GM23338 (cell line): ENCODE measurements at regions not wholly inside any gene's neighbourhood (a gene's known extent, or its start where the extent isn't known, plus 50 kb on each side); places are given as distances from the start of the nearest gene placed in this dataset.

ENCODE experiments used
- ATAC-seq: fragments of 200-7000 bp; cut with Tn5 transposase; 3 replicates; pipeline ENCODE4 v1.9.1; 2020
- DNase-seq: peaks from one replicate; pipeline ENCODE4 v3.0.0-alpha.2; 2015; ENCODE audit warnings: low spot score
- H2AFZ ChIP-seq: fragments of 200-600 bp; sonication (generic); 2 replicates; pipeline ENCODE4 v1.8.0; 2016; ENCODE audit warnings: antibody characterized with exemption, mild to moderate bottlenecking, moderate library complexity
- H3F3A ChIP-seq: fragments of 200-600 bp; sonication (generic); replicated peaks from 2 replicates; pipeline ENCODE4 v1.8.0; 2017; ENCODE audit warnings: antibody characterized with exemption, mixed run types, low read depth
- H3K27ac ChIP-seq: fragments of 200-600 bp; sonication (generic); 2 replicates; pipeline ENCODE4 v1.6.1; 2016; ENCODE audit warnings: low read depth
- H3K27me3 ChIP-seq: fragments of 200-600 bp; sonication (generic); 2 replicates; pipeline ENCODE4 v1.8.0; 2016; ENCODE audit warnings: mild to moderate bottlenecking, mixed run types, moderate library complexity; ENCODE audit not compliant: insufficient read depth
- H3K36me3 ChIP-seq: fragments of 200-600 bp; sonication (generic); 2 replicates; pipeline ENCODE4 v1.8.0; 2016; ENCODE audit warnings: mild to moderate bottlenecking; ENCODE audit not compliant: insufficient read depth
- H3K4me1 ChIP-seq: fragments of 200-600 bp; sonication (generic); 2 replicates; pipeline ENCODE4 v1.8.0; 2016; ENCODE audit warnings: mild to moderate bottlenecking, moderate library complexity; ENCODE audit not compliant: insufficient read depth
- H3K4me2 ChIP-seq: fragments of 200-600 bp; sonication (generic); 2 replicates; pipeline ENCODE4 v1.7.1; 2017; ENCODE audit warnings: mixed run types
- H3K4me3 ChIP-seq: fragments of 200-600 bp; sonication (generic); 2 replicates; pipeline ENCODE4 v1.6.1; 2016; ENCODE audit warnings: mixed run types
- H3K79me2 ChIP-seq: fragments of 200-600 bp; sonication (generic); replicated peaks from 2 replicates; pipeline ENCODE4 v1.8.0; 2017; ENCODE audit warnings: mild to moderate bottlenecking; ENCODE audit not compliant: insufficient read depth
- H3K9me2 ChIP-seq: fragments of 200-600 bp; sonication (generic); 2 replicates; pipeline ENCODE4 v1.8.0; 2017; ENCODE audit not compliant: insufficient read depth
- H4K20me1 ChIP-seq: fragments of 200-600 bp; sonication (generic); replicated peaks from 2 replicates; pipeline ENCODE4 v1.8.0; 2017; ENCODE audit warnings: mild to moderate bottlenecking; ENCODE audit not compliant: insufficient read depth
- H3K27ac Mint-ChIP-seq: 2 replicates; pipeline ENCODE4 v1.8.0; 2020; ENCODE audit warnings: inconsistent platforms, mild to moderate bottlenecking, moderate library complexity, mixed read lengths
- H3K27me3 Mint-ChIP-seq: 3 replicates; pipeline ENCODE4 v1.8.0; 2022; ENCODE audit warnings: low read depth, mild to moderate bottlenecking, moderate library complexity, mixed read lengths, inconsistent platforms; ENCODE audit not compliant: insufficient read depth, poor library complexity
- H3K36me3 Mint-ChIP-seq: 3 replicates; pipeline ENCODE4 v1.8.0; 2021; ENCODE audit warnings: low read depth, mild to moderate bottlenecking, inconsistent platforms, moderate library complexity, mixed read lengths
- H3K4me1 Mint-ChIP-seq: 3 replicates; pipeline ENCODE4 v1.8.0; 2020; ENCODE audit warnings: mild to moderate bottlenecking, inconsistent platforms, mixed read lengths
- H3K4me3 Mint-ChIP-seq: 3 replicates; pipeline ENCODE4 v1.8.0; 2021; ENCODE audit warnings: moderate library complexity, mild to moderate bottlenecking, inconsistent platforms, mixed read lengths
- H3K9me3 Mint-ChIP-seq: 3 replicates; pipeline ENCODE4 v1.8.0; 2020; ENCODE audit warnings: moderate library complexity, mild to moderate bottlenecking, inconsistent platforms, mixed read lengths
- CREB1 ChIP-seq: fragments of 250-450 bp; sonication (Bioruptor Pico); IDR thresholded peaks from 2 replicates; pipeline ENCODE4 v1.5.0; 2020; ENCODE audit warnings: low read depth, mild to moderate bottlenecking, moderate library complexity
- CTCF ChIP-seq, 2 experiments: fragments of 200-600 bp in 1 of 2; sonication (generic) in 1 of 2; conservative IDR thresholded peaks; 2 replicates each; pipeline versions ENCODE4 v1.5.1 to v1.6.1; 2016 to 2017; ENCODE audit warnings: antibody characterized with exemption in 2 of 2, low read depth in 2 of 2, mild to moderate bottlenecking in 2 of 2, moderate library complexity in 1 of 2
- ETS1 ChIP-seq: IDR thresholded peaks from 2 replicates; pipeline ENCODE4 v1.6.1; 2016; ENCODE audit warnings: antibody characterized with exemption
- EZH2 ChIP-seq: fragments of 200-600 bp; sonication (generic); IDR thresholded peaks from one replicate; pipeline ENCODE4 v1.8.0; 2017; ENCODE audit warnings: antibody characterized with exemption, mild to moderate bottlenecking, low read depth; ENCODE audit not compliant: unreplicated experiment
- EZH2phosphoT487 ChIP-seq: fragments of 200-600 bp; sonication (generic); IDR thresholded peaks from one replicate; pipeline ENCODE4 v1.8.1; 2018; ENCODE audit warnings: antibody characterized with exemption; ENCODE audit not compliant: unreplicated experiment
- JUNB ChIP-seq: IDR thresholded peaks from one replicate; pipeline ENCODE4 v1.6.1; 2016; ENCODE audit warnings: antibody characterized with exemption; ENCODE audit not compliant: unreplicated experiment
- NANOG ChIP-seq: IDR thresholded peaks from 2 replicates; pipeline ENCODE4 v1.6.1; 2016; ENCODE audit warnings: antibody characterized with exemption, borderline replicate concordance
- POLR2AphosphoS5 ChIP-seq: IDR thresholded peaks from 2 replicates; pipeline ENCODE4 v1.6.1; 2016; ENCODE audit warnings: antibody characterized with exemption, low read depth
- REST ChIP-seq: IDR thresholded peaks from one replicate; pipeline ENCODE4 v1.6.1; 2018; ENCODE audit warnings: antibody characterized with exemption; ENCODE audit not compliant: unreplicated experiment
- STAT1 ChIP-seq: IDR thresholded peaks from one replicate; pipeline ENCODE4 v1.6.1; 2016; ENCODE audit warnings: antibody characterized with exemption; ENCODE audit not compliant: unreplicated experiment
- ZNF114 ChIP-seq: fragments of 250-450 bp; sonication (Bioruptor Pico); IDR thresholded peaks from 2 replicates; pipeline ENCODE4 v1.5.0; 2020; ENCODE audit warnings: mild to moderate bottlenecking, moderate library complexity
- ZNF331 ChIP-seq: fragments of 250-450 bp; sonication (Bioruptor Pico); IDR thresholded peaks from 2 replicates; pipeline ENCODE4 v1.5.0; 2020; ENCODE audit warnings: low read depth, mild to moderate bottlenecking, moderate library complexity

GRCh38 chr4:142913034-142913433, 66.9 kb upstream of the INPP4B start (continued):
- TF ChIP-seq REST = no peak
- no peak for TF ChIP-seq ZNF114
- TF ChIP-seq EZH2phosphoT487 = no peak
- TF ChIP-seq STAT1 = no peak

- H3K79me2 ChIP-seq = no peaks in the 10 kb centered on the region
- no peaks in the 10 kb centered on the region for H3K4me1 Mint-ChIP-seq
- ATAC-seq = no peak
Measured at GRCh38 chr4:142913461-142914030, 67.4 kb upstream of the INPP4B start.

GRCh38 chr4:142917678-142918077, 71.6 kb upstream of the INPP4B start:
- H3K4me3 ChIP-seq = no peak overlapping the region
- H3K9me2 ChIP-seq = no peaks in the 10 kb centered on the region
- Mint-ChIP-seq H3K27me3 (peaks cover 3% of the 10 kb centered on the region), H3K4me3 (no peak overlapping the region), H3K27ac (no peak overlapping the region), H3K9me3 (peaks cover 2% of the 10 kb centered on the region; the same call in 1 of the 3 replicates), H3K36me3 (no peaks in the 10 kb centered on the region; the same call in 2 of the 3 replicates), H3K4me1 (peaks cover 2% of the 10 kb centered on the region; the same call in 2 of the 3 replicates)
- H3K79me2 ChIP-seq = no peaks in the 10 kb centered on the region
- no peak overlapping the region for H3K4me2 ChIP-seq
- H3K27me3 ChIP-seq = no peaks in the 10 kb centered on the region
- ATAC-seq (no peak), DNase-seq (peak; percentile 6)
- H3K36me3 ChIP-seq = no peaks in the 10 kb centered on the region
- no peaks in the 10 kb centered on the region for H3K4me1 ChIP-seq
- no peaks in the 10 kb centered on the region for H3F3A ChIP-seq
- H2AFZ ChIP-seq = no peak overlapping the region
- no peaks in the 10 kb centered on the region for H4K20me1 ChIP-seq
- no peak overlapping the region for H3K27ac ChIP-seq
- TF ChIP-seq STAT1 (no peak), CREB1 (CRISPR knock-in tag) (no peak), NANOG (no peak), ZNF331 (CRISPR knock-in tag) (no peak), POLR2AphosphoS5 (no peak), EZH2phosphoT487 (no peak), EZH2 (no peak), ZNF114 (no peak), JUNB (no peak), ETS1 (no peak), REST (no peak), CTCF (conservative IDR thresholded peaks at IDR 0.05; ENCODE audit: low read depth in 2 of 2) (no peak)

More at GRCh38 chr4:142913461-142914030, 67.4 kb upstream of the INPP4B start:
- H3K9me2 ChIP-seq = no peaks in the 10 kb centered on the region
- H3K4me1 ChIP-seq = no peaks in the 10 kb centered on the region
- no peak overlapping the region for H3K4me3 ChIP-seq
- H3K9me3 Mint-ChIP-seq = peaks cover 2% of the 10 kb centered on the region; the same call in 1 of the 3 replicates
- H3K4me3 Mint-ChIP-seq = no peak overlapping the region
- TF ChIP-seq ZNF331 (CRISPR knock-in tag) (no peak), ZNF114 (no peak), JUNB (no peak), STAT1 (no peak)
- no peaks in the 10 kb centered on the region for H3F3A ChIP-seq
- no peak overlapping the region for H2AFZ ChIP-seq
- H3K27ac ChIP-seq = no peak overlapping the region
- no peaks in the 10 kb centered on the region for H3K36me3 ChIP-seq
- peaks cover 3% of the 10 kb centered on the region for H3K27me3 Mint-ChIP-seq
- DNase-seq = no peak
- H3K4me2 ChIP-seq = no peak overlapping the region
- no peaks in the 10 kb centered on the region for H4K20me1 ChIP-seq
- no peak overlapping the region for H3K27ac Mint-ChIP-seq
- no peaks in the 10 kb centered on the region for H3K27me3 ChIP-seq
- no peaks in the 10 kb centered on the region; the same call in 2 of the 3 replicates for H3K36me3 Mint-ChIP-seq
